Mesenchymal stem cell (in vitro differentiated cells and primary cell): ENCODE measurements at regions not wholly inside any gene's neighbourhood (a gene's known extent, or its start where the extent isn't known, plus 50 kb on each side); places are given as distances from the start of the nearest gene placed in this dataset.
A peak's percentile ranks its signal among the peaks of the same experiment; 100 is the strongest.

Experiments
- DNase-seq: peaks from one replicate; pipeline ENCODE4 v3.0.0-alpha.2; 2013
- H2AFZ ChIP-seq: one replicate; pipeline ENCODE4 v1.6.1; 2013; ENCODE audit warnings: low read depth, mild to moderate bottlenecking, control low read depth, inconsistent platforms, low read length, moderate library complexity
- H2AK5ac ChIP-seq: 2 replicates; pipeline ENCODE4 v1.6.1; 2013; ENCODE audit warnings: low read length, moderate library complexity, mild to moderate bottlenecking, inconsistent platforms; ENCODE audit not compliant: severe bottlenecking
- H2BK120ac ChIP-seq: one replicate; pipeline ENCODE4 v1.6.1; 2013; ENCODE audit warnings: low read depth, mild to moderate bottlenecking, inconsistent platforms, low read length, moderate library complexity
- H2BK12ac ChIP-seq, 2 experiments: one replicate each; pipeline ENCODE4 v1.6.1; 2013; ENCODE audit warnings: inconsistent platforms in 2 of 2, low read length in 2 of 2, mild to moderate bottlenecking in 2 of 2, moderate library complexity in 2 of 2, control low read depth in 1 of 2
- H2BK15ac ChIP-seq: one replicate; pipeline ENCODE4 v1.6.1; 2013; ENCODE audit warnings: mild to moderate bottlenecking, low read depth, inconsistent platforms; ENCODE audit not compliant: poor library complexity, severe bottlenecking
- H2BK5ac ChIP-seq: 2 replicates; pipeline ENCODE4 v1.6.1; 2013; ENCODE audit warnings: low read depth, mild to moderate bottlenecking, low read length, control low read depth, inconsistent platforms; ENCODE audit not compliant: poor library complexity, severe bottlenecking
- H3K14ac ChIP-seq, 2 experiments: one replicate each; pipeline ENCODE4 v1.6.1; 2013; ENCODE audit warnings: inconsistent platforms in 2 of 2, low read length in 2 of 2, control low read depth in 1 of 2, mild to moderate bottlenecking in 1 of 2, moderate library complexity in 1 of 2
- H3K18ac ChIP-seq, 2 experiments: one replicate each; pipeline ENCODE4 v1.6.1; 2013; ENCODE audit warnings: inconsistent platforms in 2 of 2, low read length in 2 of 2, control low read depth in 1 of 2, low read depth in 1 of 2, mild to moderate bottlenecking in 1 of 2
- H3K23ac ChIP-seq, 2 experiments: one replicate each; pipeline ENCODE4 v1.6.1; 2013; ENCODE audit warnings: inconsistent platforms in 2 of 2, low read length in 2 of 2, mild to moderate bottlenecking in 2 of 2, moderate library complexity in 2 of 2, control low read depth in 1 of 2
- H3K27ac ChIP-seq: 2 replicates; pipeline ENCODE4 v1.5.1; 2013; ENCODE audit warnings: mild to moderate bottlenecking, moderate library complexity, low read length, control low read depth, inconsistent platforms; ENCODE audit not compliant: poor library complexity, severe bottlenecking
- H3K27me3 ChIP-seq, 2 experiments: 2 replicates each; pipeline versions ENCODE4 v1.6.1 to v1.7.0; 2013; ENCODE audit warnings: low read length in 2 of 2, mild to moderate bottlenecking in 2 of 2, moderate library complexity in 2 of 2, control low read depth in 1 of 2, inconsistent platforms in 1 of 2; ENCODE audit not compliant: control insufficient read depth in 1 of 2, insufficient read depth in 1 of 2
- H3K36me3 ChIP-seq, 2 experiments: 2 replicates each; pipeline versions ENCODE4 v1.6.1 to v1.7.0; 2013; ENCODE audit warnings: low read length in 2 of 2, control low read depth in 1 of 2, inconsistent platforms in 1 of 2, low read depth in 1 of 2, mild to moderate bottlenecking in 1 of 2; ENCODE audit not compliant: insufficient read depth in 2 of 2, control insufficient read depth in 1 of 2
- H3K4ac ChIP-seq, 2 experiments: one replicate each; pipeline ENCODE4 v1.6.1; 2013; ENCODE audit warnings: inconsistent platforms in 2 of 2, low read length in 2 of 2, mild to moderate bottlenecking in 2 of 2, moderate library complexity in 2 of 2, control low read depth in 1 of 2, low read depth in 1 of 2
- H3K4me1 ChIP-seq: 2 replicates; pipeline ENCODE4 v1.6.1; 2013; ENCODE audit warnings: low read depth, low read length, control low read depth; ENCODE audit not compliant: control insufficient read depth, insufficient read depth
- H3K4me2 ChIP-seq: 2 replicates; pipeline ENCODE4 v1.6.1; 2013; ENCODE audit warnings: low read length, mild to moderate bottlenecking, inconsistent platforms; ENCODE audit not compliant: poor library complexity, severe bottlenecking
- H3K4me3 ChIP-seq, 2 experiments: 2 replicates each; pipeline versions ENCODE4 v1.5.1 to v1.7.0; 2013; ENCODE audit warnings: low read length in 2 of 2, mild to moderate bottlenecking in 2 of 2, control low read depth in 1 of 2, low read depth in 1 of 2; ENCODE audit not compliant: insufficient read depth in 1 of 2
- H3K79me1 ChIP-seq: replicated peaks from 2 replicates; pipeline ENCODE4 v1.6.1; 2013; ENCODE audit warnings: mild to moderate bottlenecking, control low read depth, low read length, inconsistent platforms; ENCODE audit not compliant: poor library complexity, severe bottlenecking
- H3K9ac ChIP-seq: 2 replicates; pipeline ENCODE4 v1.7.0; 2013; ENCODE audit warnings: mild to moderate bottlenecking, low read length, moderate library complexity
- H3K9me3 ChIP-seq: 2 replicates; pipeline ENCODE4 v1.7.0; 2013; ENCODE audit warnings: mild to moderate bottlenecking, low read length; ENCODE audit not compliant: control insufficient read depth
- H4K8ac ChIP-seq: one replicate; pipeline ENCODE4 v1.6.1; 2013; ENCODE audit warnings: inconsistent platforms, mild to moderate bottlenecking, low read length, moderate library complexity
- H4K91ac ChIP-seq: one replicate; pipeline ENCODE4 v1.6.1; 2013; ENCODE audit warnings: mild to moderate bottlenecking, low read length, inconsistent platforms
- WGBS: methylation state at CpG from one replicate; pipeline ENCODE4 v1.1.7; 2013; ENCODE audit warnings: mixed read lengths; 5-methylcytosine and 5-hydroxymethylcytosine counted together

GRCh38 chr1:245043611-245043940 lies 111.2 kb upstream of the KIF26B start:
- no peak overlapping the region for H3K23ac ChIP-seq
- no peak for DNase-seq
- H2AK5ac ChIP-seq, result no peak overlapping the region
- 83% methylated on average over 3 of the region's 6 CpGs for WGBS
- H3K4me3 ChIP-seq, result no peak overlapping the region
- no peak overlapping the region for H2BK5ac ChIP-seq
- no peak overlapping the region for H3K14ac ChIP-seq
- H3K27ac ChIP-seq, result no peak overlapping the region
- no peak overlapping the region for H2BK12ac ChIP-seq
- no peak overlapping the region for H4K8ac ChIP-seq
- no peak overlapping the region for H2BK120ac ChIP-seq
- H3K79me1 ChIP-seq, result peaks cover 5% of the 10 kb centered on the region
- peaks cover 5% of the 10 kb centered on the region for H3K4me1 ChIP-seq
- H4K91ac ChIP-seq, result no peak overlapping the region
- H3K9ac ChIP-seq, result peak overlapping the region; percentile 33
- no peak overlapping the region for H2AFZ ChIP-seq
- H3K18ac ChIP-seq, result no peak overlapping the region
- H3K36me3 ChIP-seq, result no peaks in the 10 kb centered on the region
- H3K4me2 ChIP-seq, result no peak overlapping the region
- no peak overlapping the region for H3K4ac ChIP-seq
- no peaks in the 10 kb centered on the region for H3K27me3 ChIP-seq
- H2BK15ac ChIP-seq, result no peak overlapping the region
- H3K9me3 ChIP-seq, result no peaks in the 10 kb centered on the region

DNA sequence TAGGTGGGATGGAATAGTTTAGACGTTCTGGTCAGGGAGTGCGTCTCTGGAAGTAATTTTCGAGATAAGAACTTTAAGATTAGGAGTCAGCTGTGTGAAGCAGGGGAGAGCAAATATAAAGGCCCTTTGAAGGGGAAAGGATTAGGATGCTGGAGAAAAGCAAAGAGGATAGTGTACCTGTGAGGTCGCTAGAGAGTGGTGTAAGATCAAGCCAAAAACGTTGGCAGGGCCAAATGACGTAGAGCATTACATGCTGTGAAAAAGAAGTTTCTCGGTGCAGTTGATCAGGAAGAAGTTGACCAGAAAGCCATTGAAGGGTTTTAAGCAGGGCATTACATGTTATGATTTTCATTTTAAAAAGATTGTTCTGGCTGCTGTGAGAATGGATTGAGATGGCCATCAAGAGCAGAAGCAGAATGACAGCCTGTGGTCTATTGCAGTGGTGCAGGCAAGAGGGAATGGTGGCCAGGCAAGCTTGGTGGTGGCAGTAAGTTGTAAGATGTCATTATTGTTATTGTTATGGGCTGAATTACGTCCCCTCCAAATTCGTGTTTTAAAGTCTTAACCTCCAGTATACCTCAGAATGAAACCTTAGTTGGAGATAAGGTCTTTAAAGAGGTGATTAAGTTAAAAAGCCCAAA lies 113.6 kb upstream of the KIF26B start:
- Histone ChIP-seq H3K9me3 (no peaks in the 10 kb centered on the region), H3K4me1 (no peaks in the 10 kb centered on the region), H2BK5ac (no peak overlapping the region), H3K27me3 (no peaks in the 10 kb centered on the region), H4K91ac (no peak overlapping the region), H4K8ac (no peak overlapping the region), H3K9ac (no peak overlapping the region), H3K4me3 (no peak overlapping the region), H3K36me3 (no peaks in the 10 kb centered on the region), H2AFZ (no peak overlapping the region), H3K18ac (no peak overlapping the region), H3K23ac (no peak overlapping the region), H2BK12ac (no peak overlapping the region), H2AK5ac (no peak overlapping the region), H2BK120ac (no peak overlapping the region), H2BK15ac (no peak overlapping the region), H3K14ac (no peak overlapping the region), H3K4ac (no peak overlapping the region), H3K27ac (no peak overlapping the region), H3K4me2 (no peak overlapping the region), H3K79me1 (peaks cover 3% of the 10 kb centered on the region)
- 77% methylated on average over 7 of the region's 9 CpGs for WGBS
- no peak for DNase-seq

DNA sequence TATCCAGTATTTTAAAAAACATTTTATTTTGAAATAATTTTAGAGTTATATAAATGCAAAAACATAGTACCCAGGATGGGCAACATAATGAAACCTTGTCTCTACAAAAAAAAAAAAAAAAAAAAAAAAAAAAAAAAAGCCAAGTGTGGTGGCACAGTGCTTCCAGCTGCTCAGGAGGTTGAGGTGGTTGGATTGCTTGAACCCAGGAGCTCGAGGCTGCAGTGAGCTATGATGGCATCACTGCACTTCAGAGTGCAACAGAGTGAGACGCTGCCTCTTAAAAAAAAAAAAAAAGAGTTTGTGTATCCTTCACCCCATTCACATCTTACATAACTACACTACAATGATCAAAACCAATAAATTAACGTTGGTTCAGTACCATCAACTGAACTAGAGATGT lies 115.6 kb upstream of the KIF26B start:
- H4K8ac ChIP-seq, result no peak overlapping the region
- no peaks in the 10 kb centered on the region for H3K36me3 ChIP-seq
- no peak overlapping the region for H3K14ac ChIP-seq
- no peak overlapping the region for H4K91ac ChIP-seq
- no peak overlapping the region for H2BK120ac ChIP-seq
- H3K79me1 ChIP-seq, result peaks cover 3% of the 10 kb centered on the region
- no peak overlapping the region for H2BK15ac ChIP-seq
- no peaks in the 10 kb centered on the region for H3K27me3 ChIP-seq
- H3K4me2 ChIP-seq, result no peak overlapping the region
- no peaks in the 10 kb centered on the region for H3K4me1 ChIP-seq
- H3K18ac ChIP-seq, result no peak overlapping the region
- 96% methylated on average over 3 of the region's 3 CpGs for WGBS
- no peak overlapping the region for H3K9ac ChIP-seq
- H3K23ac ChIP-seq, result no peak overlapping the region
- H3K4ac ChIP-seq, result no peak overlapping the region
- no peak overlapping the region for H3K4me3 ChIP-seq
- no peak overlapping the region for H2BK5ac ChIP-seq
- no peak for DNase-seq
- no peak overlapping the region for H2AK5ac ChIP-seq
- H2BK12ac ChIP-seq, result no peak overlapping the region
- H2AFZ ChIP-seq, result no peak overlapping the region
- H3K9me3 ChIP-seq, result no peaks in the 10 kb centered on the region
- no peak overlapping the region for H3K27ac ChIP-seq

DNA sequence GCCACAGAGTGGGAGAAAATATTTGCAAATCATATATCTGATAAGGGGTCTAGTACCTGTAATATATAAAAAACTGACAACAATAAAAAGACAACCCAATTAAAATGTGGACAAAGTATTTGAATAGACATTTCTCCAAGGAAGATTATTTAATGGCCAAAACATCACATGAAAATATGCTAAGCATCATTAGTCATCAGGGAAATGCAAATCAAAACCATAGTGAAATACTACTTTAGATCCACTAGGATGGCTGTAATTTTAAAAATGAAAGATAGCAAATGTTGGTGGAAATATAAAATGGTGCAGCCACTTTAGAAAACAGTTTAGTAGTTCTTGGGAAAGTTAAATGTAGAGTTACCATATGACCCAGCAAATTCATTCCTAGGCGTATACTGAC lies 118.7 kb upstream of the KIF26B start:
- no peaks in the 10 kb centered on the region for H3K4me1 ChIP-seq
- no peaks in the 10 kb centered on the region for H3K27me3 ChIP-seq
- H3K79me1 ChIP-seq, result peaks cover 2% of the 10 kb centered on the region
- no CpG with 5 or more reads among the region's 1 CpG for WGBS
- H4K8ac ChIP-seq, result no peak overlapping the region
- no peak overlapping the region for H3K18ac ChIP-seq
- H4K91ac ChIP-seq, result no peak overlapping the region
- H3K4ac ChIP-seq, result no peak overlapping the region
- no peak overlapping the region for H2BK15ac ChIP-seq
- H3K9ac ChIP-seq, result no peak overlapping the region
- DNase-seq, result no peak
- no peaks in the 10 kb centered on the region for H3K9me3 ChIP-seq
- no peak overlapping the region for H2BK12ac ChIP-seq
- no peak overlapping the region for H2AFZ ChIP-seq
- H2BK120ac ChIP-seq, result no peak overlapping the region
- H3K14ac ChIP-seq, result no peak overlapping the region
- H3K4me3 ChIP-seq, result no peak overlapping the region
- no peak overlapping the region for H3K23ac ChIP-seq
- no peak overlapping the region for H3K27ac ChIP-seq
- no peak overlapping the region for H2AK5ac ChIP-seq
- H2BK5ac ChIP-seq, result no peak overlapping the region
- no peak overlapping the region for H3K4me2 ChIP-seq
- H3K36me3 ChIP-seq, result no peaks in the 10 kb centered on the region
